Stimulated activated CD4-positive, alpha-beta T cell treated with anti-CD3 and anti-CD28 coated beads, TNF-alpha, amount 100 ng/mL, for 1 hour (primary cell): ENCODE measurements at regions not wholly inside any gene's neighbourhood (a gene's known extent, or its start where the extent isn't known, plus 50 kb on each side); places are given as distances from the start of the nearest gene placed in this dataset.
"Not testable (repeated sequence)": the region's sequence is repeated elsewhere in the genome, so short reads cannot be mapped to it uniquely, and the experiment has no call there.

ENCODE experiments used
- DNase-seq, 3 donors: peaks; one replicate each; pipeline ENCODE4 v3.0.0-alpha.2; 2020; ENCODE audit warnings: low read depth in 3 of 3, low spot score in 1 of 3

DNA sequence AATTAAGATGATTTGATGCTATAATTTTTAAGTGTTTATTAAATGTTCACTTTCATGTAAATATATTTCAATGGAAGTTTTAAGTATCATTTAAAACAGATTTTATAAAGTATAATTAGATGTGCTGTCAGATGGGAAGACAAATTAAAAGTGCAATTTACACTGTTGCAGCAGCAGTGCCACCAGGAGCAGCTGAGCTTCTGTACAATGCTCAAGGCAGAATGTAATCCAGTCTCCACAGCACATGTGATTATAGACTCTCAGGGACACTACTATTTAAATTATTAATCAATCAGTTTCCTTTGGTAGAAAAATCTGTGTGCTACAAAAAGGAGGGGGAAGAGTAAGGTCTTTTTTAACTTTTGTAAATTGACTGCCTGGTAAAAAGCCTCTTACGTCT lies 285.7 kb upstream of the USP15 start:
- DNase-seq = no peak

DNA sequence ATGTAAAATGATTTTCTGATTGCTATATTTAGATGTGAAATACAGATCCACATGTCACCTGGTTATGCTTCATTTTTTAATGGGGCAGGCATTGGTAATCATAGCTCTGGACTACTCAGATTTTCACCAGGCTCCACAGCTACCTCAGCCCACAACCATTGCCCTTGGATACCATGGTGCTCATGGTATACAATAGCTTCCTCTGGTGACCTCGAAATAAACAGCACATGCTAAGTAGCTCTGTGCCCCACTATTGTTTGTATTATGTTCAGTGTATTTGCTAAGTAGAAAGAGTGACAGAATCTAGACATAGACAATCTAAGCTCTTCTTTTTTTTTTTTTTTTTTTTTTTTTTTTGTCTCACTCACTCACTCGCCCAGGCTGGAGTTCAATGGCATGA lies 274.4 kb upstream of the USP15 start:
- DNase-seq = no peak

DNA sequence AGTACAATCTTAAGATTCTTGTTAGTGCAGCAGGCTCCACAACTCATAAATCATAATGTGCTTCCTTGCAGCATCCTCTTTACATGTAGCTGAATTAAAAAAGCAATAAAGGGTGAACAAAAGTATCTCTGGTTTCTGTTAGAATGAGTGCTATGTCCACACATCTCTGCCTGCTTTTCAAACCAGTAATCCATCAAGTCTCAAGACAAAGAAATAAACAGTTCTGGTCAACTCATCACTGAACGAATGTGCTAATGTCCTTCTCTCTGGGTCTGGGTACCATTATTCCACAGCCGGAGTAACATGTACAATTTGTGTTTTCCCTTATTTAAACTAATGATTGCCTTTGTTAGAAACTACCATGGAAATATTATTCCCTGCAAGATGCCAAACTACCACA lies 273.0 kb upstream of the USP15 start:
- no peak for DNase-seq

DNA sequence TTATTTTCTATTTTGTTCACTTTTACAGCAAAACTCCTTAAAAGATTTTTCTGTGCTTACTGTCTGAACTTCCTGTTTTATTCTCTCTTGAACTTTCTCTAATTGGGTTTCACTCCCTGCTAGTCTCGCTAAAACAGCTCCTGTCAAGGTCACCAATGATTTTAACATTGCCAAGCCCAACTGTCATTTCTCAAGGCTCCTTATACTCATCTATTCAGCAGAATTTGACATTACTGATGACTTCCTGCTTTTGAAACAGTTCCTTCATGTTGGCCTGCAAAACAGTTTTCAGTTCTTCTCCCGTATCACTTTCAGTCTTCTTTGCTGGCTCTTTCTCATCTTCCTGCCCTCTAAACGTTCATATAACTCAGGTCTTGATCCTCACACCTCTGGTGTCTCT lies 268.5 kb upstream of the USP15 start:
- DNase-seq = no peak

DNA sequence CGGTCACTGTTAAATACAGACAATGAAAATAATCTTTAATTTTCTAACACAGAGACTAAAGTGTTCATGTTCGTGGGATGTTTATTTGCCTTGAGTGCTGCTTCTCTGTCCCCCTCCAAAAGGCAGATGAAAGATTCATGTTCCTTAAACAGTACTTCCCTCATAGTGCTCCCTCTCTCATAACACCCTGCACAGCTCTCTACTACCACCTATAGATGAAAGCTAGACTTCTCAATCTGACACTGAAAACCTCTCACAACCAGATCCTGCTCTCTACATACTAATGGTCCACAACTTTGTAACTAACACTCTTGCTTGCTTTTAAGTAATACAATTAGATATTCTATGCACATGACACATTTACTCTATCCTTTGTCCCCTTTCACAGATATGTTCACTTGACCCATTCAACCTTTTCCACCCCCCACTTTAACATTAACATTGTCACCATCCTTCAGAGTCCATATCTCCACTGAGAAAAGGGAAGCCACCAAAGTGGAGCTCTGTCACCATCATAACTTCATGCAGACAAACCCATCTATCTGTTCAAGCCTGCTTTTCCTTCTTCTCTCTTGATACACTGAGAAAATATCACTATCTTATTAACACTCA lies 266.4 kb upstream of the USP15 start:
- no peak for DNase-seq

DNA sequence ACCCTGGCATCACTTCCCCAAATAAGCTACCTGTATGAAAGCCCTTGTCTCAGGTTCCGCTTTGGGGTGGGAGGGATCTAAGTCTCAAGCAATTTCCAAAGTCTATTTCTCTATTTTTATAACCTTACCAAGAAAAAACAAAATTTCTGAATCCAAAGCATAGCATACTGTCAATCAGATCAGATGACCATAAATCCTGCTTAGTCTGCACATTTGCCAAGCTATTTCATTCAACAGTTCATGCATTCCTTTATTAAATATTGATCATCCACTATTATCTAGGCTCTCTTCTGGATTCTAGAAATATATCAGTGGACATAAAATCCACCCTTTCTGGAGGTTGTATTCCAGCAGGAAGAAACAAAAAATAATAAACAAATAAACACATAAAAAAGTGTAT lies 263.5 kb upstream of the USP15 start:
- no peak for DNase-seq

DNA sequence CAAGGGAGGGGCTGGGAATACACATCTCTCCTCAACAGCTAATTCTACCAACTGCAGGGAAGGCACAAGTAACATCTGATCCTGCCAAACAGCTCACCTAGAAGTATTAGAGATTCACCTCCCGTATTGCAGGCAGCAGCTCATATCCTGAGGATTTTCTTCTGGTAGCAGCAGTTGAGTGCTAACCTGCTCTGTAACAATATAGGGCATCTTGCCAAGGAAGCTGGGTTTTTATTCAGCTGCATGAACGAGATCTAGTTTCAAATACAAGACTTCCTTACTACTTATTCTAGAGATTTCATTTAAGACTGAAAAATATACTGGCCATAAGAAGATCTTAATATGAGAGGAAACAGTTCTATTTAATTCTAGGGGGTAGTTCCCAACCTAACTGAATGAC lies 261.4 kb upstream of the USP15 start:
- no peak for DNase-seq

DNA sequence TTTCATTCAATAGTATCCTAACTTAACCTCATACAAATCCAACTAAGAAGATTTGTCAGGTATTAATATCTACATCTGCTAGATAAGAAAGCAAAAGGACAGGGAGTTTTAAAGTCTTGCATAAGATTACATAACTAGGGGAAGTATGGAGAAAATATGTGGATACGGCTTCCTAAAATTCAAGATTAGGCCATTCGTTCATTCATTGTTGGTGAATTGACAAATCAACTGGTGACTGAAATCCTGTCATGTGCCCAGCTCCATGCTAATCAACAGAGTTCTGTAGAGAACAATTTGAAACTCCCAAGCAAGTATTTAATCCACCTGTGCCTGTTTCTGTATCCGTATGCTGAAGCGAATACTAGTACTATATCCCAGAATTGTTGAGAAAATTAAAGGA lies 260.9 kb upstream of the USP15 start:
- no peak for DNase-seq

DNA sequence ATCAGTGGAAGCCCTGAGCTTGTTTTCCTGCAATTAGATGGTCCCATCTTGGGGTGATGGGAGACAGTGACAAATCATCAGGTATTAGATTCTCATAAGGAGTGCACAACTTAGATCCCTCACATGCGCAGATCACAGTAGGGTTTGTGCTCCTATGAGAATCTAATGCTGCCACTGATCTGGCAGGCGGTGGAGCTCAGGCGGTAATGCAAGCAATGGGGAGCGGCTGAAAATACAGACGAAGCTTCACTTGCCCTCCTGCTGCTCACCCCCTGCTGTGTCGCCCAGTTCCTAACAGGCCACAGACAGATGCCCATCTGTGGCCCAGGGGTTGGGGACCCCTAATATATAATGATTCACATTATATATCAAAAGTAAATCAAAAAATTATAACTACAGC lies 258.8 kb upstream of the USP15 start:
- DNase-seq = no peak

DNA sequence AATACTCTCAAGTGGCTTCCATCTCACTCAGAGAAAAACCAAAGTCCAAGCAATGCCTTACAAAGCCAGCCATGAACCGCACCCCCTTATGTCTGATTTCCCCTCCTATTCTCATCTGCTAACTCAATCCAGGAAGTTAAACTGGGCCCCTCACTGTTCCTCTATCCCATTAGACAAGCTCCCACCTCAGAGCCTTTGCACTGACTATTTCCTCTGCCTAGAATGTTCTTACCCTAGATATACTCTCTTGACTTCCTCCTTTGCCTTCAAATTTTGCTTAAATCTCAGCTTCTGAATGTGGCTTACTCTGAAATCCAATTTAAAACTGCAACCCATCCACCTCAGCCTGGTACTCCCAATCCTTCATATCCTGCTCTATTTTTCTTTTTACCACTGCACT lies 257.0 kb upstream of the USP15 start:
- DNase-seq = no peak

DNA sequence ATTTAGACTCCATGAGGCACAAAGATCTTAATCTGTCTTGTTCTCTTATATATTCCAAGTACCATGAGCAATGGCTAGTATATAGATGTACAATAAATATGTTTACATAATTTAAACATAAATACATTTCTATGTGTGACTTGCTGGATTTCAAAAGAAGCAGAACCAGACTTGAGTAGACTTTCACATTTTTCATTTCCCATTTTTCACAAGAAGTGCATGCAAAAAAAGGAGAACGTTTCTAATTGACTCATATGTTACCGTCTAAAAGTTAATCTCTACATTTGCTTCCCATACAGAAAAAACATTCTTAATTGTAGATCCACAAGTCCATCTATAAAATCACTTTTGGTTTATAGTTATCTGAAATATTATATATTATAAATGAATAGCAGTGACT lies 256.5 kb upstream of the USP15 start:
- DNase-seq = no peak

DNA sequence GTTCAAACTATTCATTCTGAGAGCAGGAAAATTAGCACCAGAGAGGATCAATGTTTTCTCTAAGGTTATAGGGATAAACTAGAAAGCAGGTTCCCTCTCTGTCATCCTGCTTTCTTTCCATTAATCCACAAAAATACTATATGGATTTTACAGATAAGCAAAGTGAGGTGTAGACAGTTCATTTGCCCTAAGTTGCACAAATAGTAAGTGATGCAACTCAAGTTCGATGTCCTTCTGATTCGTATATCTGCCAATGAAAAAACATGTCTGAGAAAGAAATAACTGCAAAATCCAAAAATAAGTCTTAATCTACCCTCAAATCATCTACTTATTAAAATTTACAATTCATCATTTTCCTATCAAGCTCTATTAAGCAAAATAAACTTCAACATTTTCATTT lies 254.6 kb upstream of the USP15 start:
- no peak for DNase-seq

DNA sequence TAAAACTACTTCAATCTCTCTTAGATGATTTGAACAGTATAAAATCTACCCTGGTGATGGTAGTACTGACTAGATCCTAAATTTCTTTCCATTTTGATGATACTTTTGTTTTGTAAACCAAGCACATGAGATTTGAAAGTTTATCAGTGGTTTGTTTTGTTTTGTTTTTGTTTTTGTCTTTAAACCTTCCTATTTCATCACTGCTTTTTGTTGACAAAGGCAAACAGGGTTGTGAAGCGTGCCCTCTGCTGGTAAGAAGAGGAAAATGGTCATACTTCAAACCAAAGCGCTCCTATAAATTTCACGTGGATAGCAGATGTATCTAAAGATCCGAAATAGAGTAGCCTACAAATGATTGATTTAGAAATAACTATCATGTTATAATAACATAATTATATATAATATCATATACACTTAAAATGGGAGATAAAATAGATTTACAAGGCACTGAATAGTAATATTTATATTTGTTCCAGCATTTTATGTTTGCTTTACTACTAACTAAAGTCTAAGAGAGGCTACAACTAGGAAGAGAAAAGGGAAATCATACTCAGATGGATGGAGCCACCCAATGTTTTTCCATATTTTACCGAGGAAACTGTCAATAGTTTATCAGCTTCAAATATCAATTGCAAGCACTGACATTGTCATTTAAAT lies 254.0 kb upstream of the USP15 start:
- no peak for DNase-seq

DNA sequence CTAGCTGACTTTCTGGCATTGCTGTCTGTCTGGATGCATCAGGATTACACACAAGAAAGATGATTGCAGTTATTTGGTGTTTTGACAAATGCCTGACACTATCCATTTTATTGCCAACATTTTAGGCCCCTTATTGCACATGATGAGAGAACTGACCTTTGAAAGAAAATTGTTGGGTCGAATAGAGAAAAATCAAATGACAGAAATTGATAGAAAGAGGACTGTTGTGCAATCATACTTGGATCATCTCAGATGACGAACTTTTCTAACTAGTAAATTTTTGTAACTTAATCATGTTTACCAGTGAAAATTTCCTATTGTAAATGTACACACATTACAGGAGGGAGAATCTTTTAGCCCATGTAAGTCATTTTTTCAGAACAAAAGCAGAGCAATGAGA lies 251.5 kb upstream of the USP15 start:
- DNase-seq = no peak

DNA sequence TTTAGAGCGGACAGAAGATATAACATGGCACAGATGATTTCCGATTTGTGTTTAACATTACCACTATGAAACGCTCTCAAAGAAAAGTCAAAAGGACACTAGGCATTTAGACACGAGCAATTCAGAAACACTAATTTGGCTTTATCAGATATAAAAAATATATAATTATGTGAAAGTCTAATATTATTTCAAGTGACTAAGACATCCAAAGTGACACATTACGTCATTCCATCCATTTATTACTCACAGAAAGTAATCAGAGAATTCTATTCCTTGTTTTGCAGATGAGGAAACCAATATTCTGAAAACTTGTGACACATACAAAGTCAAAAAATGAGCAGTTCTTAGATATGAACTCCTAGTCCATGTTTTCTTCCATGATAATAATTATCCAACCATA lies 250.8 kb upstream of the USP15 start:
- no peak for DNase-seq

DNA sequence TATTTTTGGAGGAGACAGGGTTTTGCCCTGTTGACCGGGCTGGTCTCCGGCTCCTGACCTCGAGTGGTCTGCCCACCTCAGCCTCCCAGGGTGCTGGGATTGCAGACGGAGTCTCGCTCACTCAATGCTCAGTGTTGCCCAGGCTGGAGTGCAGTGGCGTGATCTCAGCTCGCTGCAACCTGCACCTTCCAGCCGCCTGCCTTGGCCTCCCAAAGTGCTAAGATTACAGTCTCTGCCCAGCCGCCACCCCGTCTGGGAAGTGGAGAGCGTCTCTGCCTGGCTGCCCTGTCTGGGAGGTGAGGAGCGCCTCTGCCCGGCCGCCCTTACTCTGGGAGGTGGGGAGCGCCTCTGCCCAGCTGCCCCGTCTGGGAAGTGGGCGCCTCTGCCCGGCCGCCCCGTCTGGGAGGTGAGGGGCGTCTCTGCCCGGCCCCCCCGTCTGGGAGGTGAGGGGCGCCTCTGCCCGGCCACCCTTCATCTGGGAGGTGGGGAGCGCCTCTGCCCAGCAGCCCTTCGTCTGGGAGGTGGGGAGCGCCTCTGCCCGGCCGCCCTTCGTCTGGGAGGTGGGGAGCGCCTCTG lies 249.8 kb upstream of the USP15 start:
- DNase-seq = not testable (repeated sequence)

DNA sequence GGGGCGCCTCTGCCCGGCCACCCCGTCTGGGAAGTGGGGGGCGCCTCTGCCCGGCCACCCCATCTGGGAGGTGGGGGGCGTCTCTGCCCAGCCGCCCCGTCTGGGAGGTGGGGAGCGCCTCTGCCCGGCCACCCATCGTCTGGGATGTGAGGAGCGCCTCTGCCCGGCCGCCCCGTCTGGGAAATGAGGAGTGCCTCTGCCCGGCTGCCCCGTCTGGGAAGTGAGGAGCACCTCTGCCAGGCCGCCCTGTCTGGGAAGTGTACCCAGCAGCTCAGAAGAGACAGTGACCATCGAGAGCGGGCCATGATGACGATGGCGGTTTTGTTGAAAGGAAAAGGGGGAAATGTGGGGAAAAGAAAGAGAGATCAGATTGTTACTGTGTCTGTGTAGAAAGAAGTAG lies 249.2 kb upstream of the USP15 start:
- not testable (repeated sequence) for DNase-seq

DNA sequence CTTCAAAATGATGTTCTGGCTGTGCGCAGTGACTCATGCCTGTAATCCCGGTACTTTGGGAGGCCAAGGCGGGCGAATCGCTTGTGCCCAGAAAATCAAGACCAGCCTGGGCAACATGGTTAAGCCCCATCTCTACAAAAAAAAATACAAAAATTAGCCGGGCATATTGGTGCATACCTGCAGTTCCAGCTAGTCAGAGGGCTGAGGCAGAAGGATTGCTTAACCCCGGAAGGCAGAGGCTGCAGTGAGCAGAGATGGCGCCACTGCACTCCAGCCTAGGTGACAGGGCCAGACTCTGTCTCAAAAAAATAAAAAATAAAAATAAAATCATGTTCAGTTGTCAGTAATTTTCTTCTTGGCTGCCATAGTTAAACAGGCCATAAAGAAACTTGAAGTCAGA lies 245.9 kb upstream of the USP15 start:
- DNase-seq = no peak

DNA sequence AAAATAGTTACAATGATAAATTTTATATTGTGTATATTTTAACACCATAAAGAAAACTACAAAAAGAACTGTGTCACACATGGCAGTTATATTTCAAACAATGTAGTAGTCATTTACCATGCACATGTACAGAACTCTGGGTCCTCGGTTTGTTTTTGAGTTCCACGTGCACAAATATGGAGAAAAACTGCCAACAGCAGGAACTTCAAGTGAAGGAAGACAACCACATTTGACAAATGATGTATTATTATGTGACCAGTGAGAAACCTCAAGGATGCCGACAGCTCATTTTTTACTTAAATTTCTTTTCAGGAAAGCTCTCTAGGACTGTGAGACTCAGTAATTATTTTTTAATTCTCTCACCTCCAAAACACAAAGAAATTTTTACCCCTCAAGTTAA lies 244.2 kb upstream of the USP15 start:
- no peak for DNase-seq

DNA sequence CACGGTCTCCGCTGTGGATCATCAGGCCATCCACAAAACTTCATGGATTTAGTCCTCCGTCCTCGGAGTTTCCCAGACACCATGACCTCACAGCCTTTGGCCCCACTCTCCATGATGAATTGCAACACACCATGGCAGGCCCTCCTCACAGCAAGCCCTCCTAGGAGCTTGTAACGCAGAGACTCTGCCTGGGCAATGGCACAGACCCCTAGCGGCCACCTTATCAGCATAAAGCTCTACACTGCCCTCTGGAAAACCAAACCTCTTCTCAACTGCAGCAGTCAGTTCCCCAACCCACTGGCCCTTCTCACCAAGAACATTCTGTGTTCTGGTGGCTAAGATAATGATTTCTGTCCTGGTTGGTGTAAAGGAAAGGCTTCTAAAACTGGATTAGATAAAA lies 238.4 kb upstream of the USP15 start:
- no peak for DNase-seq

DNA sequence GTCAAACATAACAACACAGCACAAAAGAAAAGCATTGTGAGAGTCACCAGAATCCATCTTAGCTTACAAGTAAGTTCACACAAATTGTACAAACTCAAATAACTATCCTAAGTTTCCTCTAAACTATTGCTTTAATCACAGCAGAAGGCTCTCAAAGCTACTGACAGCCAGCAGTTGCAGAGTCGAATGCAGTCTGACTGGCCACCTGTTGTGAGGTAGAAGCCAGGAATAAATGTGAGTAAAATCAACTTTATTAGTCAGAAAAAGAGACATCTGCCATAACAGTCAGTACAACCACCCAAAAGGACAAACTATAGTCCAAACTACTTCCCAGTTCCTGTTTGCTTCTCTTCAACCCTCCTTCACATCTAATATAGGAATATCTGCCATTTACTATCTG lies 231.7 kb upstream of the USP15 start:
- DNase-seq = no peak

DNA sequence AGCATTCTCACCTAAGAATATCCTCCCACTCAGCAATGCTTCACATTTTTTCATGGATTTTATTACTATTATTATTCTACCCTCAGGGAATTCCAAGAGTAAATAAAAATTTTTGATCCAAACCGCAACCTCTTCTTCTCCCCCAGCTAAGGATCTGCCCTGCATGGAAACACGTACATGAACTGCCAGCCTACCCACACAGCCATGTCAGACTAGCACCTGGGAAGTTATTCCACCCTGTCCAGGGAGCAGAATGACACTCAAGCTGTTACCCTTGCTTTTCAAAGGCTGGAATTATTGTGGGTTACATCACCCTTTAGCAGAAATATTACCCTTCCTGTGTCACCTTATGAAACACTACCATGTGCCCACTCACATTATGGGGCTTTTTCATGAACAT lies 227.3 kb upstream of the USP15 start:
- DNase-seq = no peak

DNA sequence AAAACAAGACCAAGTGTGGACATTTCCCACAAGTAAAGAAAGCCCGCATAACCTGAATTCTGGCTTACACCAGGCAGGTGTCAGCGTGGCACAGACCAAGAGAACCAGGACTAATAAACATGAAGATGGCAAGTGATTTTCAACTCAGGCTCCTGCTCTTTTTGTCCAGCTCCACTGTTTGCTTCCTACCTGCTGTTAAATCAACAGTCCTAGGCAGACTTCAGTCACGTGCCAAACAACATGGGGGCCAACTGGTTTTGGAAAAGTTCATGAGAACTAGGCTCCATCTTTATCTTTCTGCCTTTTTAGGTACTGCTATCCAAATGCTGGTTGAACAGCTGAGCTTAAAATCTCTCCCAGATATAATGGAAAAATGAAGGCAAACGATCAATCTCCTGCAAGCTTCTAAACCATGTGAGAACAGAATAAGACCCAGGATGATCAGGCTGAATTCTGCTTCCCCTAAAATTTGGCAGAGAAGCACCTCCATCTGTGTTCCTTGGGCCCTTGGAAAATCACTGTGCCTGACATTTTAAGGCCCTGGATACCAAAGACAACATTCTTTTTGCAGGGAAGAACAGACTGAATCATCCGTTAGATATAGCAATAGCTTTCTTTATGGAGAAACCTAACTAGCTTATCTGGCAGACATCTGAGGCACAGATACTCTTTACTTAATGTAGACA lies 215.6 kb upstream of the USP15 start:
- no peak for DNase-seq
